Transverse colon (tissue), 4 donors: ENCODE measurements at regions not wholly inside any gene's neighbourhood (a gene's known extent, or its start where the extent isn't known, plus 50 kb on each side); places are given as distances from the start of the nearest gene placed in this dataset.

ENCODE experiments used
- DNase-seq: peaks from one replicate; pipeline ENCODE4 v3.0.0-alpha.2; 2019
- H3K27ac ChIP-seq, 4 donors: fragments of 200-600 bp; sonication (generic); 2 replicates each; pipeline ENCODE4 v1.5.1; 2016 to 2018; ENCODE audit warnings: inconsistent platforms in 4 of 4
- H3K27me3 ChIP-seq: fragments of 200-600 bp; sonication (generic); 2 replicates; pipeline ENCODE4 v1.5.1; 2017; ENCODE audit warnings: inconsistent platforms
- H3K36me3 ChIP-seq, 4 donors: fragments of 200-600 bp; sonication (generic); 2 replicates each; pipeline ENCODE4 v1.5.1; 2017 to 2019; ENCODE audit warnings: inconsistent platforms in 4 of 4
- H3K4me1 ChIP-seq, 4 donors: fragments of 200-600 bp; sonication (generic); 2 replicates each; pipeline ENCODE4 v1.5.1; 2017 to 2020; ENCODE audit warnings: inconsistent platforms in 4 of 4
- H3K4me3 ChIP-seq, 4 donors: fragments of 200-600 bp; sonication (generic); 1 replicate in 1 of 4; 2 replicates in 3 of 4; pipeline versions ENCODE4 v1.5.1 to v1.6.1; 2017 to 2019; ENCODE audit warnings: inconsistent platforms in 4 of 4
- H3K9me3 ChIP-seq, 2 donors: fragments of 200-600 bp; sonication (generic); 2 replicates each; pipeline ENCODE4 v1.5.1; 2017 to 2019; ENCODE audit warnings: inconsistent platforms in 2 of 2
- CTCF ChIP-seq, 5 experiments: fragments of 200-600 bp in 3 of 5; fragments of 450-650 bp in 2 of 5; sonication (generic) in 3 of 5; IDR thresholded peaks; 1 replicate in 2 of 5; 2 replicates in 3 of 5; pipeline ENCODE4 v1.5.1; 2016 to 2017; ENCODE audit warnings: antibody characterized with exemption in 5 of 5, inconsistent platforms in 3 of 5, mild to moderate bottlenecking in 2 of 5, moderate library complexity in 1 of 5
- EP300 ChIP-seq: sonication (generic); formaldehyde crosslinking; IDR thresholded peaks from one replicate; pipeline ENCODE4 v1.6.1; 2017; ENCODE audit warnings: antibody characterized with exemption, low read depth
- POLR2A ChIP-seq: fragments of 450-650 bp; IDR thresholded peaks from one replicate; pipeline ENCODE4 v1.6.1; 2016; ENCODE audit warnings: antibody characterized with exemption, mild to moderate bottlenecking, moderate library complexity
- POLR2AphosphoS5 ChIP-seq, 3 donors: sonication (generic); formaldehyde crosslinking; IDR thresholded peaks; one replicate each; pipeline ENCODE4 v1.6.1; 2016; ENCODE audit warnings: antibody characterized with exemption in 3 of 3
- WGBS, 2 donors: methylation state at CpG; one replicate each; pipeline ENCODE4 v1.1.5; 2018; ENCODE audit warnings: low coverage in 1 of 2; 5-methylcytosine and 5-hydroxymethylcytosine counted together
- in situ Hi-C, 4 donors: fragments of 200-750 bp; cut with MboI; loops; one replicate each; pipeline versions ENCODE4 v1.15.0 to v1.15.1; 2017; ENCODE audit warnings: low sequenced_read_pairs in 3 of 4, low pct_ligation_motif_present in 1 of 4, low pct_unique_long_range_greater_than_20kb in 1 of 4
- intact Hi-C: fragments of 100-400 bp; cut with DNase I; formaldehyde crosslinking; loops from one replicate; pipeline ENCODE4 v1.15.1; 2023; ENCODE audit warnings: low total_unique reads

- no peak overlapping the region for H3K27ac ChIP-seq
- 71 to 77% methylated on average over 5 of the region's 5 CpGs for WGBS, 2 donors
- H3K36me3 ChIP-seq: no peaks in the 10 kb centered on the region
- no peak for DNase-seq
- intact Hi-C loops: no loop called here
- no peak overlapping the region for H3K4me3 ChIP-seq
- TF ChIP-seq POLR2AphosphoS5 (IDR thresholded peaks at IDR 0.05) (no peak), EP300 (no peak), POLR2A (no peak), CTCF (IDR thresholded peaks at IDR 0.05) (no peak)
- H3K4me1 ChIP-seq: no peaks in the 10 kb centered on the region
- no peaks in the 10 kb centered on the region for H3K9me3 ChIP-seq
- no peaks in the 10 kb centered on the region for H3K27me3 ChIP-seq
- in situ Hi-C loops: no loop called here
These were observed 187.4 kb upstream of the KCNK2 start for GRCh38 chr1:214895011-214895600.

GRCh38 chr1:214896921-214897320 is 185.6 kb upstream of the KCNK2 start:
- in situ Hi-C loops (no loop called here), intact Hi-C loops (no loop called here)
- WGBS, 2 donors: 71 to 72% methylated on average over 2 of the region's 2 CpGs

GRCh38 chr1:214897581-214897980 is 185.0 kb upstream of the KCNK2 start:
- TF ChIP-seq POLR2AphosphoS5 (IDR thresholded peaks at IDR 0.05) (no peak), CTCF (IDR thresholded peaks at IDR 0.05) (no peak), EP300 (no peak), POLR2A (no peak)
- in situ Hi-C loops (no loop called here), intact Hi-C loops (no loop called here)
- no peak overlapping the region for H3K4me3 ChIP-seq
- no peaks in the 10 kb centered on the region for H3K4me1 ChIP-seq
- H3K36me3 ChIP-seq: no peaks in the 10 kb centered on the region
- 76 to 89% methylated on average over 4 of the region's 4 CpGs for WGBS, 2 donors
- H3K27ac ChIP-seq: no peak overlapping the region
- no peak for DNase-seq
- no peaks in the 10 kb centered on the region for H3K27me3 ChIP-seq
- no peaks in the 10 kb centered on the region for H3K9me3 ChIP-seq

More at GRCh38 chr1:214896921-214897320, 185.6 kb upstream of the KCNK2 start:
- H3K27me3 ChIP-seq: no peaks in the 10 kb centered on the region
- no peaks in the 10 kb centered on the region for H3K9me3 ChIP-seq
- no peak overlapping the region for H3K27ac ChIP-seq
- H3K4me1 ChIP-seq: no peaks in the 10 kb centered on the region
- TF ChIP-seq POLR2A (no peak), POLR2AphosphoS5 (IDR thresholded peaks at IDR 0.05) (no peak), CTCF (IDR thresholded peaks at IDR 0.05) (no peak), EP300 (no peak)
- no peak overlapping the region for H3K4me3 ChIP-seq
- H3K36me3 ChIP-seq: no peaks in the 10 kb centered on the region
- DNase-seq: no peak

- 91 to 100% methylated on average over 1 to 8 of the region's 8 CpGs for WGBS, 2 donors
- in situ Hi-C loops: no loop called here
- Histone ChIP-seq H3K4me1 (no peaks in the 10 kb centered on the region), H3K27ac (no peak overlapping the region), H3K27me3 (no peaks in the 10 kb centered on the region), H3K36me3 (no peaks in the 10 kb centered on the region), H3K9me3 (no peaks in the 10 kb centered on the region), H3K4me3 (no peak overlapping the region)
- TF ChIP-seq CTCF (IDR thresholded peaks at IDR 0.05): no peak
- no peak for TF ChIP-seq POLR2AphosphoS5 (IDR thresholded peaks at IDR 0.05)
- TF ChIP-seq EP300: no peak
- TF ChIP-seq POLR2A: no peak
- no peak for DNase-seq
- intact Hi-C loops: no loop called here
These were observed 184.4 kb upstream of the KCNK2 start for GRCh38 chr1:214898161-214898560.
